NOMO-1 (cell line): ENCODE measurements at regions not wholly inside any gene's neighbourhood (a gene's known extent, or its start where the extent isn't known, plus 50 kb on each side); places are given as distances from the start of the nearest gene placed in this dataset.
"Not testable (repeated sequence)": the region's sequence is repeated elsewhere in the genome, so short reads cannot be mapped to it uniquely, and the experiment has no call there.

Source experiments
- DNase-seq, 2 experiments: peaks; one replicate each; lab custom pipeline; 2025; ENCODE audit not compliant: unreplicated experiment in 2 of 2; lab: John Stamatoyannopoulos, UW

- DNase-seq, result no peak
These were observed 551.2 kb upstream of the ANKRD30A start for GRCh38 chr10:36574207-36574606.

DNA sequence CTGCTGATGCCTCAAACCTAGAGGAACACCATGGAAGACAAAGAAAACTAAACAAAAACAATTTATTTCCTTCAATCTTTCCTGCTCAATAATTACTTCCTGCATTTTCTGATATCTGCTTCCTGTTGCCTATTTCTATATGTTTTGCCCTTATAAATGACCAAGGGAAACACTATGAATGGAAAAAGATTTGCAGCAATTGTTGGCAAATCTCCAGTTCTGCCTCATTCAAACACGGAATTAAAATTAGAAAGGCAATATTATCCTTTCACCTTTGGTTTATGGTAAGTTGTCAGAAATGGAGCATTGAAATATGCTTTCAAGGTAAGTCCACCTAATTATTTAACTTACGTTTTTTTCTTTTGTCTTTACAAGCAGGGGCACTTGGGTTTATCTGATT is 552.2 kb upstream of the ANKRD30A start:
- no peak for DNase-seq

- DNase-seq, result no peak
These were observed 561.0 kb upstream of the ANKRD30A start for GRCh38 chr10:36564433-36564832.

DNA sequence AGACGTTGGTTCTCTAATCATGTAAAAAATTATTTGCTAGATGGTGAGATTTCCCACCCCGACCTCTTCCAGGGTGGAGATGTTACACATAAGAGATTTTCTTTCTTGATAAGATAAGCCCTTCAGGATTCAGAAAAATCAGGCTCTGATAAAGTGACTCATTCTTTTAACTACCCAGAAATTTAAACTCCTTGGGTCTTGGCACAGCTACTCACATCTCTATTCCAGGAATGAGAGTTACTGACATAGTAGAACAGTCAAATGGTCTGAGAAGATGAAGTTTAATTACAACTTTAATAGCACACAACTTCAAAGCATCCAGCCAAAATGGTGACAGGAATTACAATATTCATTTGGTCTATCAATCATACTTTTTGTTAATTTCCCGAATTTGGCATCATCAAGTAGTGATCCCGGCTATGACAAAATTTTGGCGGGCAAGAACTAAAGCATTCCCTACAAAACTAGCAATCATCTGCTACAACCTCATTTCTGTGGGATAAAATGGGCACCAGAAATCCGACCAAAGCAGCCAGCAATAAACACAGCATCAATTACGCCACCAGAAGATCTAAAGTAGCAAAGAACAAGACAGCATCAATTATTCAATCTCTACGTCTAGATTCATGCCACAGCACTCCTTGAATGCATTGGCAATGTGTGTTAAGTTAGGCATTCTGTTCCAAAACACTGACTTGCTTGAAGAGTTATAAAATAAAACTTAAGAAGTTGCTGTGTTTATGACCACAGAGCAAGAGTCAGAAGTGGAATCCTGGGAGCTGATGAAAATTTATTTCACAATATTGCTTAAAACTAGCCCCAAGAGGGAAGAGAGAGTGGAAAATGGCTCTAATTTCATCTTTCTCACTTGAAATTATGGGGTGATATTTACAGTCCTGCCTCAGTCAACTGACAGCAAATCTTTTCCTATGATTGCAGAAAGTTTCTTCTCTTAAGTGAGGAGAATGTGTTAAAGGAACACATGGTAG is 565.7 kb upstream of the ANKRD30A start:
- DNase-seq, result no peak

- no peak for DNase-seq
These were observed 568.9 kb upstream of the ANKRD30A start for GRCh38 chr10:36556468-36556867.

- no peak for DNase-seq
These were observed 570.4 kb upstream of the ANKRD30A start for GRCh38 chr10:36555036-36555435.

- DNase-seq, result no peak
These were observed 577.4 kb upstream of the ANKRD30A start for GRCh38 chr10:36547965-36548364.

DNA sequence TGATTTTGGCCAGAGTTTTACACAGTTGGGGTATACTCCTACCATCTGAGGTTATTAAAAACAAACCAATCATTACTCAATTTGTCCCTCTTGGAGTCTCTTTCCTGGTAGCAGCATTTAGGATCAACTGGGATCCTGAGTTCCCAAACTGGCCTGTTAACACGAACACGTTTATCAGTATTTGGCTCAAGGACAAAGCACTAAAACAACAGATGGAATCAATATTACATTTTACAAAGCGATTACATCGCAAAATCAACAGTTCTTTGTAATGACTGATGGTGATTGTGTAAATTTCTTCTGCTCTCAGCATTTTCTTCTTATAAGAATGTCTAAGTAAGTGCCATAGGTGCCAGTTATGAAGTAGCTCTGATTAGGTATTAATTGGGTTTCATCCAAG is 582.9 kb upstream of the ANKRD30A start:
- DNase-seq, result no peak

DNA sequence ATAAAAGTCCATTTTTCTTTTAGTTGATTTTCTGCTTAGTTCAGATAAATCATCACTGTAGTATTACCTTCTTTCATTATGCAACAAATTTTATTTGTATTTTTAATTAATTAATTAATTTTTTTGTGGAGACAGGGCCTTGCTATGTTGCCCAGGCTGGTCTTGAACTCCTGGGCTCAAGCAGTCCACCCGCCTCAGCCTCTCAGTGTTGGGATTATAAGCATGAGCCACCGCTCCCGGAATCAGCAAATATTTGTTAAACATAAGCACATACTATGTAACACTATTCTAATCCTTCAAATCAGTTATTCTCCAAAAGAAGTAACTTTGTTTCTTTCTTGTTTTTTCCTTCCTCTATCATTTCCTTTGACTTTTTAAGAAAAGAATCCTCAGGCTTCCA is 584.8 kb upstream of the ANKRD30A start:
- DNase-seq, result no peak

DNA sequence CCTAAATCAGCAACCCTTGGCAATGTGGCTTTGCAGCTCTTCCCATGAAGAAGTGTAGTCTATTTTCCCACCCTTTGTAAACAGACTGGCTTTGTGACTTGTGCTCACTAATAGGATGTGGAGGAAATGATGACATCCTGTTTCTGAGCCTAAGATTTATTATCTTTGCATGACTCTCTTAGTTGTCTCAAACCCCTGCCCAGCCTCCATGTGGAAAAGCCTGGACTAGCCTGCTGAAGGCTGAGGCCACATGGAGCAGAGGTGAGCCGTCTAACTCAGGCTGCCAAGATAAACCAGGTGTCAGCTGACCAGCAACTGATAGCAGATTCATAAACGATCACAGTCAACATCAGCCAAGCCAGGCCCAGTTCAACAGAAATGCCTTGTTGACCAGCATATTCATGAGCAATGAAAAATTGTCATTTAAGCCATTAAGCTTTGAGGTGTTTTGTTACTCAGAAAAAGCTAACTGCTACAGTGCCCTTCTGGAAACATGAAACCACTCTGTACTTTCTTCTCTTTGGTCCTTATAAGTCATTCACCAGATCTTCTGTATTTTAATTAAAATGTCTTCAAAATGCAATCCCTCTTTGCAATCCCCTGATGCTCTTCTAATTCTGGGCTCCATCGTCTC is 586.3 kb upstream of the ANKRD30A start:
- no peak for DNase-seq

GRCh38 chr10:36534471-36535002 is 590.9 kb upstream of the ANKRD30A start:
- DNase-seq, result peak; percentile 6 to 59

DNA sequence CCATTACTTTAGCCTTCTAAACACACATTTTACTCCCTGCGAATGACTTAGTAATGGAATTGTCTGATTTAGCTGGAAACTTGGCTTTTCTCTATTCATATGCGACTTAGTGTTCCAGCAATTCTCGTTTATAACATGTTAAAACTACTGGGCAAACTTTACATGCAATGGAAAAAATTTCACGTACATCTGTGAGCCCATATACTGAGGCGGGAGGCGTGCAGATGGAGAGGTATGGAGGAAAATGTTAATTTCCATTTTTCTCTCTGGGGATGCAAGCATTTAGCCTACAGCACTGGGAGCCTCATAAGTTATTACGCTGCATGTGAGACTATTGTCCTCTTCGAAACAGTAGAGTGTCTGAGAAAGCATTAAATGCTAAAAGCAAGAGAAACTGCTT is 591.5 kb upstream of the ANKRD30A start:
- no peak for DNase-seq

DNA sequence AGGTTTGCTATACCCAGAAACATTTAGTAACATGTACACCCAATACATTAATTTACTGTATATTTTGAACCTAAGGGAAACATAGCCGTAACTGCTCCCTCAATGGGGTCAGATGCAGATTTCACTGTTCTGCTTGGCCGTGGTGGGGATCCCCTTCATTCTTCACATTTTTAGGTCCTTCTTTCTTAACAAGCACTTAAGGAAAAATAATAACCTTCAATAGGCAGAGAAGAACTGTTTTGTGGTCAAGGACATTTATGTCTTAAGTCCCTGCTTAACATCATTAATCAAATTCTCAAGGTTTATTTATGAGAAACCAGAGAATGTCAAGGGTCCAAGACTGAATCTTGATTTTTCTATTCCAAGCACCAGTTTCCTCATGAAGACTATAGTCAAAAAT is 592.1 kb upstream of the ANKRD30A start:
- no peak for DNase-seq

GRCh38 chr10:36531621-36532020 is 593.8 kb upstream of the ANKRD30A start:
- DNase-seq, result no peak

DNA sequence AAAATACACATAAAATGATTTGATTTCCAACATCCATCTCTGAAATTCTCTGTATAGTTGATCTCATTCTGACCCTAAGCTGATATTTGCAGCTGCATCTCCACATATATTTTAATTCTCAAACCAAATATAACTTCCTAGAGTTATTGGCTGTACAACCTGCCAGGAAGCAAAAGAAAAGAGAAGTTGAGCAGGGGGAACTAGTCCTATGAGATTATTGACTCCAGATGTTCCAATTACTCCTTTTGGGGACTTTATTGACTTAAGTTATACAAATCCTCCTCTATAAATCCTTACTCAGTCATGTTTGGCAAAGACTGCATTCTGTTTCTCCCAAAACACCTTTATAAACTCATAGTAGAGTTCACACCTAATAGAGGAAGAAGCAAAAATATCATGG is 599.4 kb upstream of the ANKRD30A start:
- DNase-seq, result no peak

GRCh38 chr10:36524126-36524525 is 601.3 kb upstream of the ANKRD30A start:
- DNase-seq, result not testable (repeated sequence)

DNA sequence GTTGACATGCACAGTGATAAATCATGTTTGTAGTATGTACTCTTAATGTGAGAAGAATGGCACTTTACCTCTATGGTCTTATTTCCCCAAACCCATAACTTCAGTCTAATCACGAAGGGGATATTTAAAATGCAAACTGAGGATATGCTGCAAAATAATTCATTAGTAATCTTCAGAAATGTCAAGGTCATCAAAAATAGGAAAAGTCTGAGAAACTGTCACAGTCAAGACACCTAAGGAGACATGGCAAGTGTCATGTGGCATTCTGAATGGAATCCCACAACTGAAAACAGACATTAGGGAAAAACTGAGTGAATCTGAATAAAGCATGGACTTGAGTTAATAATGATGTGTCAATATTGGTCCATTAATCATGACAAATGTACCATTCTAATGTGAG is 605.5 kb upstream of the ANKRD30A start:
- no peak for DNase-seq

DNA sequence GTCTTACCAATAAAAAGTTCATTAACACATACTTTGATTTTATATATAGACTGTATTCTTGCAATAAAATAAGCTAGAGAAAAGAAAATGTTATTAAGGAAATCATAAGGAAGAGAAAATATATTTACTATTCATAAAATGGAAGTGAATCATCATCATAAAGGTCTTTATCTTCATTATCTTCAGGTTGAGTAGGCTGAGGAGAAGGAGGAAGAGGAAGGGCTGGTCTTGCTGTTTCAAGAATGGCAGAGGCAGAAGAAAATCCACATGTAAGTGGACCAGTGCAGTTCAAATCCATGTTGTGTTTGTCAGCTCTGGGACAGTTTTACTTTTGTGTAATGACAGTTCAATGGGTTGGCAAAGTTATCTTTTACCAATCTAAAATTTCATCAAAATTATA is 609.1 kb upstream of the ANKRD30A start:
- DNase-seq, result no peak

- no peak for DNase-seq
These were observed 610.1 kb upstream of the ANKRD30A start for GRCh38 chr10:36515319-36515718.

GRCh38 chr10:36507715-36508114 is 617.7 kb upstream of the ANKRD30A start:
- DNase-seq, result no peak

DNA sequence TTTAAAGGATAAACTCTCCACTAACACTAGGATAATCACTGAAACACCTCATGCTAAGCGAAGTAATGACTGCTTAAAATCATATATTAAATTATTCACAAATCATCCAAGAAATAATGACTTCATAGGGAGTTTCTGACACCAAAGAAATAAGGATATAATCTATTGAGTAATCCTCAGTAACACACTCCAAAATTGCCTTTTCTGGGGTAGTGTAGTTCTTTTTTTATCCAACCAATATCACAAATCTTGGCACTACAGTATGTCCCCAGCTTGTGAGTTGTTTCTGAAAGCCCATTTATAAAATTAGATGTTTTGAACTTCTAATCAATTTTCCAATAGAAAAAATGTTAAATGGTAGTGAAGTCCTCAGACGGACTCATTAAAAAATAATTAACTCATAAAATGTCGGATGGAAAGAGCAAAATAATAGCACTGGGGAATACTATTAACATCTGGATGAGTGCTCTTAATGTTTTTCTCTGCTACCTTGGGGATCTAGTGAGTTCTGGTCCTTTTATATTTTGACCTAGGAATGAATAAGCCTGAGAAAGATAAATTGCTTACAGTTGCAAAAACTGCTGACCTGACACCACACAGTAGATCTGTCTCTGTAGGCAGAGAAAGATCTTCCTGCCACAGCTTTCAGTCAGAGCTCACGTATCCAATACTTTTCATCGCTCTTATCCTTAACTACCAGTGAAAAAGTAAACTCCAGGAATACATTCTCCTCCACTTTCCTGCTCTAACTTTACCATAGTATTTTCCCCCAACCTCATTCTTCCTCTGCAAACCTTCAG is 618.5 kb upstream of the ANKRD30A start:
- no peak for DNase-seq
